SK-N-SH treated with all-trans-retinoic acid at 6 μM for 48 hours (cell line): ENCODE measurements at regions not wholly inside any gene's neighbourhood (a gene's known extent, or its start where the extent isn't known, plus 50 kb on each side); places are given as distances from the start of the nearest gene placed in this dataset.

Experiments
- ARNTL ChIP-seq: fragments of 450-650 bp; formaldehyde crosslinking; IDR thresholded peaks from 2 replicates; pipeline ENCODE4 v1.5.0; 2020; ENCODE audit warnings: low read depth, mild to moderate bottlenecking, moderate library complexity, borderline replicate concordance
- GLIS3 ChIP-seq: fragments of 250-450 bp; sonication (Bioruptor Pico); IDR thresholded peaks from 2 replicates; pipeline ENCODE4 v1.5.0; 2020; ENCODE audit warnings: mild to moderate bottlenecking, moderate library complexity
- ISL1 ChIP-seq: fragments of 250-450 bp; sonication (Bioruptor Pico); IDR thresholded peaks from 2 replicates; pipeline ENCODE4 v2.1.2; 2022; ENCODE audit warnings: mild to moderate bottlenecking, moderate library complexity
- RARB ChIP-seq: fragments of 250-450 bp; sonication (Bioruptor Pico); IDR thresholded peaks from 2 replicates; pipeline ENCODE4 v1.8.0; 2021; ENCODE audit warnings: mild to moderate bottlenecking, moderate library complexity
- SNAI2 ChIP-seq: fragments of 250-450 bp; sonication (Bioruptor Pico); IDR thresholded peaks from 2 replicates; pipeline ENCODE4 v1.5.0; 2020; ENCODE audit warnings: mild to moderate bottlenecking, moderate library complexity
- TCF4 ChIP-seq: fragments of 250-450 bp; sonication (Bioruptor Pico); IDR thresholded peaks from 2 replicates; pipeline ENCODE4 v1.8.0; 2021; ENCODE audit warnings: mild to moderate bottlenecking, moderate library complexity, borderline replicate concordance
- ZNF565 ChIP-seq: fragments of 450-650 bp; formaldehyde crosslinking; conservative IDR thresholded peaks from 2 replicates; pipeline ENCODE4 v1.5.0; 2020; ENCODE audit warnings: low read depth, mild to moderate bottlenecking, moderate library complexity
- ZNF8 ChIP-seq: fragments of 450-650 bp; formaldehyde crosslinking; IDR thresholded peaks from 2 replicates; pipeline ENCODE4 v1.5.0; 2020; ENCODE audit warnings: mild to moderate bottlenecking, moderate library complexity
- TF ChIP-seq, protein P1 (sequence below): fragments of 250-450 bp; sonication (Bioruptor Pico); IDR thresholded peaks from 2 replicates; pipeline ENCODE4 v1.8.0; 2020; ENCODE audit warnings: mild to moderate bottlenecking, moderate library complexity, borderline replicate concordance
- TF ChIP-seq, protein P2 (sequence below): fragments of 250-450 bp; sonication (Bioruptor Pico); IDR thresholded peaks from 2 replicates; pipeline ENCODE4 v1.5.1; 2021; ENCODE audit warnings: mild to moderate bottlenecking, moderate library complexity

DNA sequence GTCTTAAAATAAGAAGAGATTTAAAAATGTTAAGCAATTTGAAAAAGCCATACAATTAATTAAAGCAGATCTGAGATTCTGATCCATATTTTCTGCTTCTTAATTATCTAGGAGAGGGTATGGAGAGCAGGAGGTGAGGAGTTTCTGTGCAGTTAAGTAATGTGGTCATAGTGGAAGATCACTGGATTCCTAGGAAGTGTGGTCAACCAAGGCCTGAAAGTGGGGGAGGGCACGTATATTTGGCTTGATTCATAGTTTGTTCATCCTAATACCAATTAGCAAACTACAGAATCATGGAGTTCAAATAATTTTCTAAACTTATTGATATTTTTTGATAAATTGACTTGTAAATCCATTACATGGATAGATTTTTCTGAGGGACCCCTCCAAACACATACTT is 768.3 kb downstream of the RAPGEF2 start:
- TF ChIP-seq ZNF565 (CRISPR knock-in tag) (no peak), SNAI2 (CRISPR knock-in tag) (no peak), GLIS3 (CRISPR knock-in tag) (no peak), RARB (no peak), ARNTL (CRISPR knock-in tag) (no peak), ZNF8 (no peak), ISL1 (CRISPR knock-in tag) (no peak), TCF4 (CRISPR knock-in tag) (no peak)
- TF ChIP-seq, protein P1, sequence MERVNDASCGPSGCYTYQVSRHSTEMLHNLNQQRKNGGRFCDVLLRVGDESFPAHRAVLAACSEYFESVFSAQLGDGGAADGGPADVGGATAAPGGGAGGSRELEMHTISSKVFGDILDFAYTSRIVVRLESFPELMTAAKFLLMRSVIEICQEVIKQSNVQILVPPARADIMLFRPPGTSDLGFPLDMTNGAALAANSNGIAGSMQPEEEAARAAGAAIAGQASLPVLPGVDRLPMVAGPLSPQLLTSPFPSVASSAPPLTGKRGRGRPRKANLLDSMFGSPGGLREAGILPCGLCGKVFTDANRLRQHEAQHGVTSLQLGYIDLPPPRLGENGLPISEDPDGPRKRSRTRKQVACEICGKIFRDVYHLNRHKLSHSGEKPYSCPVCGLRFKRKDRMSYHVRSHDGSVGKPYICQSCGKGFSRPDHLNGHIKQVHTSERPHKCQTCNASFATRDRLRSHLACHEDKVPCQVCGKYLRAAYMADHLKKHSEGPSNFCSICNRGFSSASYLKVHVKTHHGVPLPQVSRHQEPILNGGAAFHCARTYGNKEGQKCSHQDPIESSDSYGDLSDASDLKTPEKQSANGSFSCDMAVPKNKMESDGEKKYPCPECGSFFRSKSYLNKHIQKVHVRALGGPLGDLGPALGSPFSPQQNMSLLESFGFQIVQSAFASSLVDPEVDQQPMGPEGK (CRISPR knock-in tag), result no peak
- TF ChIP-seq, protein P2, sequence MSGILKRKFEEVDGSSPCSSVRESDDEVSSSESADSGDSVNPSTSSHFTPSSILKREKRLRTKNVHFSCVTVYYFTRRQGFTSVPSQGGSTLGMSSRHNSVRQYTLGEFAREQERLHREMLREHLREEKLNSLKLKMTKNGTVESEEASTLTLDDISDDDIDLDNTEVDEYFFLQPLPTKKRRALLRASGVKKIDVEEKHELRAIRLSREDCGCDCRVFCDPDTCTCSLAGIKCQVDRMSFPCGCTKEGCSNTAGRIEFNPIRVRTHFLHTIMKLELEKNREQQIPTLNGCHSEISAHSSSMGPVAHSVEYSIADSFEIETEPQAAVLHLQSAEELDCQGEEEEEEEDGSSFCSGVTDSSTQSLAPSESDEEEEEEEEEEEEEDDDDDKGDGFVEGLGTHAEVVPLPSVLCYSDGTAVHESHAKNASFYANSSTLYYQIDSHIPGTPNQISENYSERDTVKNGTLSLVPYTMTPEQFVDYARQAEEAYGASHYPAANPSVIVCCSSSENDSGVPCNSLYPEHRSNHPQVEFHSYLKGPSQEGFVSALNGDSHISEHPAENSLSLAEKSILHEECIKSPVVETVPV (CRISPR knock-in tag), result no peak
